BE2C (cell line): ENCODE measurements at regions not wholly inside any gene's neighbourhood (a gene's known extent, or its start where the extent isn't known, plus 50 kb on each side); places are given as distances from the start of the nearest gene placed in this dataset.
"Not testable (repeated sequence)": the region's sequence is repeated elsewhere in the genome, so short reads cannot be mapped to it uniquely, and the experiment has no call there.

Experiments
- DNase-seq: peaks from one replicate; pipeline ENCODE4 v3.0.0-alpha.2; 2020
- H3K27me3 ChIP-seq: fragments of 250-450 bp; sonication (Bioruptor Pico); 2 replicates; pipeline ENCODE4 v1.5.1; 2020; ENCODE audit warnings: mild to moderate bottlenecking
- H3K36me3 ChIP-seq: fragments of 250-450 bp; sonication (Bioruptor Pico); 2 replicates; pipeline ENCODE4 v1.5.1; 2020; ENCODE audit warnings: mild to moderate bottlenecking
- H3K4me1 ChIP-seq: fragments of 250-450 bp; sonication (Bioruptor Pico); 2 replicates; pipeline ENCODE4 v1.5.1; 2020
- H3K4me3 ChIP-seq: 2 replicates; pipeline ENCODE4 v1.5.1; 2011; ENCODE audit warnings: low read depth, low read length
- H3K9me3 ChIP-seq: fragments of 250-450 bp; sonication (Bioruptor Pico); 2 replicates; pipeline ENCODE4 v1.5.1; 2020
- CTCF ChIP-seq: IDR thresholded peaks from 2 replicates; pipeline ENCODE4 v1.5.1; 2012; ENCODE audit warnings: mild to moderate bottlenecking, low read depth, low read length

- no peak for TF ChIP-seq CTCF
- no peak for DNase-seq
- Histone ChIP-seq H3K27me3 (no peaks in the 10 kb centered on the region), H3K4me1 (no peaks in the 10 kb centered on the region), H3K36me3 (no peaks in the 10 kb centered on the region), H3K9me3 (no peaks in the 10 kb centered on the region), H3K4me3 (no peak overlapping the region)
These were observed 78.7 kb upstream of the PNPT1 start for GRCh38 chr2:55772109-55772980.

- H3K4me3 ChIP-seq = no peak overlapping the region
- no peaks in the 10 kb centered on the region for H3K27me3 ChIP-seq
- peak; percentile 23; the same call in 1 of the 2 replicates for TF ChIP-seq CTCF
- H3K36me3 ChIP-seq = no peaks in the 10 kb centered on the region
- no peaks in the 10 kb centered on the region for H3K9me3 ChIP-seq
- H3K4me1 ChIP-seq = no peaks in the 10 kb centered on the region
- no peak for DNase-seq
These were observed 78.0 kb upstream of the PNPT1 start for GRCh38 chr2:55771612-55772011.

GRCh38 chr2:55768991-55769390 is 75.3 kb upstream of the PNPT1 start:
- DNase-seq = no peak
- Histone ChIP-seq H3K4me1 (no peaks in the 10 kb centered on the region), H3K4me3 (no peak overlapping the region), H3K9me3 (no peaks in the 10 kb centered on the region), H3K36me3 (no peaks in the 10 kb centered on the region), H3K27me3 (no peaks in the 10 kb centered on the region)
- TF ChIP-seq CTCF = no peak

GRCh38 chr2:55766947-55767346 is 73.3 kb upstream of the PNPT1 start:
- Histone ChIP-seq H3K36me3 (no peaks in the 10 kb centered on the region), H3K9me3 (no peaks in the 10 kb centered on the region), H3K27me3 (no peaks in the 10 kb centered on the region), H3K4me1 (no peaks in the 10 kb centered on the region), H3K4me3 (no peak overlapping the region)
- no peak for DNase-seq
- no peak for TF ChIP-seq CTCF

- not testable (repeated sequence) for H3K9me3 ChIP-seq, H3K36me3 ChIP-seq, H3K27me3 ChIP-seq, H3K4me1 ChIP-seq, H3K4me3 ChIP-seq, DNase-seq
These were observed 72.1 kb upstream of the PNPT1 start for GRCh38 chr2:55765708-55766107.

GRCh38 chr2:55763721-55764120 is 70.1 kb upstream of the PNPT1 start:
- TF ChIP-seq CTCF = no peak
- no peak for DNase-seq
- Histone ChIP-seq H3K36me3 (no peaks in the 10 kb centered on the region), H3K4me1 (no peaks in the 10 kb centered on the region), H3K27me3 (no peaks in the 10 kb centered on the region), H3K9me3 (no peaks in the 10 kb centered on the region), H3K4me3 (no peak overlapping the region)
